ENCODE measurements at regions not wholly inside any gene's neighbourhood (a gene's known extent, or its start where the extent isn't known, plus 50 kb on each side); places are given as distances from the start of the nearest gene placed in this dataset.

GRCh38 chr3:106906074-106906473 lies 471.2 kb upstream of the CCDC54 start:
- TF ChIP-seq CTCF (IDR thresholded peaks at IDR 0.05) (no peak), POLR2A (IDR thresholded peaks at IDR 0.05) (no peak), EP300 (IDR thresholded peaks at IDR 0.05) (no peak)
